ENCODE measurements at regions not wholly inside any gene's neighbourhood (a gene's known extent, or its start where the extent isn't known, plus 50 kb on each side); places are given as distances from the start of the nearest gene placed in this dataset.

DNA sequence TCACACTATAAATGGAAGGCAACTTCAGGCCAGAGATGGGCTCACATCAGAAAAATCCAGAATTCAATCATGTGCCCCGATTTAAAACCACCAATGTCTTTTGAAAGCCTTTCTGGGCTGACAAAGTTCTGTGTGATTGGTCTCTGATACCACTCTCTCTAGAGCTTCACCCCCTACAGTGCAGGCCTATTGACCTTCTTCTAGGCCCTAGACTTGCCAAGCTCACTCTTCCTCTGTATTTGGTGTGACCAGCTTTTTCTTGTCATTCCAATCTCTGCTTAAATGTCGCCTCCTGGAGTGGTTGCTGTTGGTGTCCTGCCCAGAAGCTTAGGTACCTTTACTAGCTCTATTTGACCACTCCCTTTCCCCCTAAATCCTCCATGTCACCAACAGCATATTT, 78.7 kb downstream of the GCNT4 start:
- TF ChIP-seq, protein P1, sequence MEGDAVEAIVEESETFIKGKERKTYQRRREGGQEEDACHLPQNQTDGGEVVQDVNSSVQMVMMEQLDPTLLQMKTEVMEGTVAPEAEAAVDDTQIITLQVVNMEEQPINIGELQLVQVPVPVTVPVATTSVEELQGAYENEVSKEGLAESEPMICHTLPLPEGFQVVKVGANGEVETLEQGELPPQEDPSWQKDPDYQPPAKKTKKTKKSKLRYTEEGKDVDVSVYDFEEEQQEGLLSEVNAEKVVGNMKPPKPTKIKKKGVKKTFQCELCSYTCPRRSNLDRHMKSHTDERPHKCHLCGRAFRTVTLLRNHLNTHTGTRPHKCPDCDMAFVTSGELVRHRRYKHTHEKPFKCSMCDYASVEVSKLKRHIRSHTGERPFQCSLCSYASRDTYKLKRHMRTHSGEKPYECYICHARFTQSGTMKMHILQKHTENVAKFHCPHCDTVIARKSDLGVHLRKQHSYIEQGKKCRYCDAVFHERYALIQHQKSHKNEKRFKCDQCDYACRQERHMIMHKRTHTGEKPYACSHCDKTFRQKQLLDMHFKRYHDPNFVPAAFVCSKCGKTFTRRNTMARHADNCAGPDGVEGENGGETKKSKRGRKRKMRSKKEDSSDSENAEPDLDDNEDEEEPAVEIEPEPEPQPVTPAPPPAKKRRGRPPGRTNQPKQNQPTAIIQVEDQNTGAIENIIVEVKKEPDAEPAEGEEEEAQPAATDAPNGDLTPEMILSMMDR (conservative IDR thresholded peaks at IDR 0.05; ENCODE audit: low read depth, low read length) = no peak
- no peak for TF ChIP-seq EZH2 (IDR thresholded peaks at IDR 0.05; ENCODE audit: low read length, unreplicated experiment)

All from PC-3 (cell line).